ENCODE measurements at regions not wholly inside any gene's neighbourhood (a gene's known extent, or its start where the extent isn't known, plus 50 kb on each side); places are given as distances from the start of the nearest gene placed in this dataset.

DNA sequence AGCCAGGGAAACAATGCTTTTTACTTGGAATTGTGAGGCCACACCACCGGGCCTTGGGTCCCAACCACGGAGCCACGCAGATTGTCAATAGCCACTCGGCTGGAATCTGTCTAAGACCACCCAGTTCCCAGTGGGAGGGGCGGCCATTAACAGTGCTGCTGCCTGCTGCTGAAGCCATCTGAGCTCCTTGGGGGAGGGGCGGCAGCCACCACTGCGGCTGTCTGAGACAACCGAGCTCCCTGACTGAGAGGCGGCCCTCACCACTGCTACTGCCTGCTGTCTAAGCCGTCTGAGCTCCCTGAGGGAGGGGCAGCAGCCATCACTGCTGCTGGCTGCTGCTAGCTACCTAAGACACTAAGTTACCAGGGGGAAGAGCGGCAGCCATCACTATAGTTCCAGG lies 64.3 kb downstream of the DMRTA2 start:
- TF ChIP-seq ZBTB7A (IDR thresholded peaks at IDR 0.05; ENCODE audit: low read depth) (no peak), TEAD4 (IDR thresholded peaks at IDR 0.05) (no peak), NFIC (IDR thresholded peaks at IDR 0.05) (no peak), YY1 (IDR thresholded peaks at IDR 0.05; ENCODE audit: low read depth) (no peak), EP300 (IDR thresholded peaks at IDR 0.05; ENCODE audit: borderline replicate concordance) (no peak), TCF12 (IDR thresholded peaks at IDR 0.05; ENCODE audit: low read depth) (no peak), EGR1 (IDR thresholded peaks at IDR 0.05) (no peak), FOXM1 (IDR thresholded peaks at IDR 0.05; ENCODE audit: borderline replicate concordance, low read depth) (no peak)
- TF ChIP-seq, protein P1, sequence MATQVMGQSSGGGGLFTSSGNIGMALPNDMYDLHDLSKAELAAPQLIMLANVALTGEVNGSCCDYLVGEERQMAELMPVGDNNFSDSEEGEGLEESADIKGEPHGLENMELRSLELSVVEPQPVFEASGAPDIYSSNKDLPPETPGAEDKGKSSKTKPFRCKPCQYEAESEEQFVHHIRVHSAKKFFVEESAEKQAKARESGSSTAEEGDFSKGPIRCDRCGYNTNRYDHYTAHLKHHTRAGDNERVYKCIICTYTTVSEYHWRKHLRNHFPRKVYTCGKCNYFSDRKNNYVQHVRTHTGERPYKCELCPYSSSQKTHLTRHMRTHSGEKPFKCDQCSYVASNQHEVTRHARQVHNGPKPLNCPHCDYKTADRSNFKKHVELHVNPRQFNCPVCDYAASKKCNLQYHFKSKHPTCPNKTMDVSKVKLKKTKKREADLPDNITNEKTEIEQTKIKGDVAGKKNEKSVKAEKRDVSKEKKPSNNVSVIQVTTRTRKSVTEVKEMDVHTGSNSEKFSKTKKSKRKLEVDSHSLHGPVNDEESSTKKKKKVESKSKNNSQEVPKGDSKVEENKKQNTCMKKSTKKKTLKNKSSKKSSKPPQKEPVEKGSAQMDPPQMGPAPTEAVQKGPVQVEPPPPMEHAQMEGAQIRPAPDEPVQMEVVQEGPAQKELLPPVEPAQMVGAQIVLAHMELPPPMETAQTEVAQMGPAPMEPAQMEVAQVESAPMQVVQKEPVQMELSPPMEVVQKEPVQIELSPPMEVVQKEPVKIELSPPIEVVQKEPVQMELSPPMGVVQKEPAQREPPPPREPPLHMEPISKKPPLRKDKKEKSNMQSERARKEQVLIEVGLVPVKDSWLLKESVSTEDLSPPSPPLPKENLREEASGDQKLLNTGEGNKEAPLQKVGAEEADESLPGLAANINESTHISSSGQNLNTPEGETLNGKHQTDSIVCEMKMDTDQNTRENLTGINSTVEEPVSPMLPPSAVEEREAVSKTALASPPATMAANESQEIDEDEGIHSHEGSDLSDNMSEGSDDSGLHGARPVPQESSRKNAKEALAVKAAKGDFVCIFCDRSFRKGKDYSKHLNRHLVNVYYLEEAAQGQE (IDR thresholded peaks at IDR 0.05; ENCODE audit: low read depth) = no peak
- TF ChIP-seq, protein P2, sequence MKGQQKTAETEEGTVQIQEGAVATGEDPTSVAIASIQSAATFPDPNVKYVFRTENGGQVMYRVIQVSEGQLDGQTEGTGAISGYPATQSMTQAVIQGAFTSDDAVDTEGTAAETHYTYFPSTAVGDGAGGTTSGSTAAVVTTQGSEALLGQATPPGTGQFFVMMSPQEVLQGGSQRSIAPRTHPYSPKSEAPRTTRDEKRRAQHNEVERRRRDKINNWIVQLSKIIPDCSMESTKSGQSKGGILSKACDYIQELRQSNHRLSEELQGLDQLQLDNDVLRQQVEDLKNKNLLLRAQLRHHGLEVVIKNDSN (IDR thresholded peaks at IDR 0.05) = no peak

DNA sequence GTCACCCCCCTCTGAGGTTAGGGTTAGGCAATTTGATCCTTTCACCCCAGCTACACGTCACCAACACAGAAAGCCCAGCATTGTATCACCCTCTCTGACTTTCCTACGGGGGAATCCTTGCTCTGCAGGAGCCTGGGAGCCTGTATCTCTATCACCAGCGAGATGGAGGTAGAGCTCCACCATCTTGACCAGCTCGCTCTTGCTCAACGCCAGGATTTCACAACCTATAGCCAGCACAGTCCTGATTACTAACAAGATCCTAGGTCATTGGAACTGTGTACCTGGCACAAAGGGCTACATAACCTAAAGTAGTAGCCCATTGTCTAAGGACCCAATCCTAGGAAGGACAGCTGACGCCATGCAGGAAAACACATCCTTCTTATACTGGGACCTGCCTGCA lies 66.1 kb downstream of the DMRTA2 start:
- no peak for TF ChIP-seq NFIC (IDR thresholded peaks at IDR 0.05)
- TF ChIP-seq TCF12 (IDR thresholded peaks at IDR 0.05; ENCODE audit: low read depth) = no peak
- TF ChIP-seq, protein P3, sequence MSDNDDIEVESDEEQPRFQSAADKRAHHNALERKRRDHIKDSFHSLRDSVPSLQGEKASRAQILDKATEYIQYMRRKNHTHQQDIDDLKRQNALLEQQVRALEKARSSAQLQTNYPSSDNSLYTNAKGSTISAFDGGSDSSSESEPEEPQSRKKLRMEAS (IDR thresholded peaks at IDR 0.05) = no peak
- TF ChIP-seq EGR1 (IDR thresholded peaks at IDR 0.05) = no peak
- no peak for TF ChIP-seq CEBPB (IDR thresholded peaks at IDR 0.05)
- TF ChIP-seq ZBTB7A (IDR thresholded peaks at IDR 0.05; ENCODE audit: low read depth) = no peak
- no peak for TF ChIP-seq CREB1 (IDR thresholded peaks at IDR 0.05; ENCODE audit: low read depth)

DNA sequence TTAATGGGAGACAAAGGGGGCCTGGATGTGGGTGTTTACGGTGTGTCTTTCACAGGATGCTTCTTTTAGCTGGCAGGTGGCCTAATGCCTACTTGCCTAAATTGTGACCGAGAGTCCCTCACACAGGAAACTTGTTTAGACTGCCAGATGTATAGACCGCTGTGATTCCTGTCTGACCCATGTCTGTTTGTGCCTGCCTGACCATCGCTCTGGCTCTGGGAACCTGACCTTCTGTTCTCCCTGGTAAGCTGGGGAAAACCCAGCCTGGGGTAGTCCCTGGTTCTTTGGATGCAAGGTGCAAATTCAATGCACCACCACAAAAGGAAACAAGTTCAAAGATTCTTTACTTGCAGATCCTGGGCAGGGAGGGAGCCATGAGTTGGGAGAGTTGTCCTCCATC lies 68.4 kb downstream of the DMRTA2 start:
- TF ChIP-seq TEAD4 (IDR thresholded peaks at IDR 0.05) (no peak), EP300 (IDR thresholded peaks at IDR 0.05; ENCODE audit: borderline replicate concordance) (no peak), EGR1 (IDR thresholded peaks at IDR 0.05) (no peak), FOXM1 (IDR thresholded peaks at IDR 0.05; ENCODE audit: borderline replicate concordance, low read depth) (no peak), CREB1 (IDR thresholded peaks at IDR 0.05; ENCODE audit: low read depth) (no peak), CEBPB (IDR thresholded peaks at IDR 0.05) (no peak), TCF12 (IDR thresholded peaks at IDR 0.05; ENCODE audit: low read depth) (no peak), NFIC (IDR thresholded peaks at IDR 0.05) (no peak), TAF1 (IDR thresholded peaks at IDR 0.05; ENCODE audit: low read depth) (no peak), YY1 (IDR thresholded peaks at IDR 0.05; ENCODE audit: low read depth) (no peak), ZBTB7A (IDR thresholded peaks at IDR 0.05; ENCODE audit: low read depth) (no peak), RAD21 (IDR thresholded peaks at IDR 0.05; ENCODE audit: low read depth) (no peak)
- TF ChIP-seq, protein P3 (IDR thresholded peaks at IDR 0.05) = no peak
- TF ChIP-seq, protein P1 (IDR thresholded peaks at IDR 0.05; ENCODE audit: low read depth) = no peak
- TF ChIP-seq, protein P2 (IDR thresholded peaks at IDR 0.05) = no peak

DNA sequence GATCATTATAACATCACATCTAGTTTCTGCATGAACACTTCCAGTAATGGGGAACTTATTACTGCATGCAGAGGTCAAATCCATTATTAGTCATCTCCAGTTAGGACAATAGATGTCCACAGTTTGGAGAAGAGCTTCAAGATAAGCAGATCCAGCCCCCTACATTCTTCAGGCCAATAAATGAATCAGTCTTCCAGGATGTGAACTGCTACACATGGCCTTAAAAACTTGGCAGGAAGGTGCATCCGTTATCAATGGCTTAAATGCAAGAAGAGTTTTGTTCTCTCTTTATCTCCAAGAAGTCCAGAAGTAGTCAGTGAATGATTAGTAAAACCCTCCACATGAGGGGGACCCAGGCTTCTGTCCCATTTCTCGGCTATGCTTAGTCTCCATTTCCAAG lies 70.8 kb downstream of the DMRTA2 start:
- TF ChIP-seq YY1 (IDR thresholded peaks at IDR 0.05; ENCODE audit: low read depth) (no peak), EGR1 (IDR thresholded peaks at IDR 0.05) (no peak), TCF12 (IDR thresholded peaks at IDR 0.05; ENCODE audit: low read depth) (no peak), TEAD4 (IDR thresholded peaks at IDR 0.05) (no peak), CEBPB (IDR thresholded peaks at IDR 0.05) (no peak), EP300 (IDR thresholded peaks at IDR 0.05; ENCODE audit: borderline replicate concordance) (no peak), NFIC (IDR thresholded peaks at IDR 0.05) (no peak), ZBTB7A (IDR thresholded peaks at IDR 0.05; ENCODE audit: low read depth) (no peak), RAD21 (IDR thresholded peaks at IDR 0.05; ENCODE audit: low read depth) (no peak), FOXM1 (IDR thresholded peaks at IDR 0.05; ENCODE audit: borderline replicate concordance, low read depth) (no peak)
- TF ChIP-seq, protein P3 (IDR thresholded peaks at IDR 0.05) = no peak

DNA sequence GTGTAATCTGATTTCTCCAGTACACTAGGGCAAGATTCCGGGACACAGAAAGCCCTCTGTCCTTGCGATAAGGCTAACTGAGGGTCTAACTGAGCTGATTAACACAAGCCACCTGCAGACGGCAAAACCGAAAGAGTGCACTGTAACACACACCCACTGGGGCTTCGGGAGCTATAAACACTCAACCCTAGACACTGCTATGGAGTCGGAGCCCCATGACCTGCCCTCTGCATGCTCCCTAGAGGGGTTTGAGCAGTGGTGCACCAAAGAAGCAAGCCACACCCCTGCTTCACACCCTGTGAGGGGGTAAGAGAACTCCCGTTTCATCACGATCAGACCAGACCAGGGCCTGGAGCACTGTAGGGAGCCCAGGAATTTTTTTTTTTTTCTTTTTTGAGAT lies 72.4 kb downstream of the DMRTA2 start:
- TF ChIP-seq TCF12 (IDR thresholded peaks at IDR 0.05; ENCODE audit: low read depth) = no peak

DNA sequence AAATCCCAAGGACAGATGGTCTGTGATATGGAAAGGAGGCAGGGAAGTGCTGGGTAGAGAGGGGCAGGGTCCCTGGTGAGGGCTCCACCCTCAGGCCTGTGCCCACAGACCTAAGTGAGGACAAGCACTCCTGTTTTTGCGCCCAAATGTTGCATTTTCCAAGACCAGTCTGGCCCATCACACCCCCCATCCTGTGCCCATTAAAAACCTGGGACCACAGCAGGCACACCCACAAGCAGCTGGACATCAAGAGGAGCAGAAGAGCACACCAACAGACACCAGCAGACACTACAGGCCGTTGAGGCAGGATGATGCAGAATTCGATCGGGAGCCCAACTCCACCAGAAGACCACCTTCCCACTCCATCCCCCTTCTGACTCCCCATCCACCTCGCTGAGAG lies 72.8 kb downstream of the DMRTA2 start:
- TF ChIP-seq, protein P2 (IDR thresholded peaks at IDR 0.05) = no peak
- no peak for TF ChIP-seq ZBTB7A (IDR thresholded peaks at IDR 0.05; ENCODE audit: low read depth)
- TF ChIP-seq TAF1 (IDR thresholded peaks at IDR 0.05; ENCODE audit: low read depth) = no peak
- TF ChIP-seq RAD21 (IDR thresholded peaks at IDR 0.05; ENCODE audit: low read depth) = no peak
- TF ChIP-seq FOXM1 (IDR thresholded peaks at IDR 0.05; ENCODE audit: borderline replicate concordance, low read depth) = no peak
- TF ChIP-seq CEBPB (IDR thresholded peaks at IDR 0.05) = no peak
- TF ChIP-seq TEAD4 (IDR thresholded peaks at IDR 0.05) = no peak
- TF ChIP-seq EGR1 (IDR thresholded peaks at IDR 0.05) = no peak
- TF ChIP-seq NFIC (IDR thresholded peaks at IDR 0.05) = no peak
- no peak for TF ChIP-seq YY1 (IDR thresholded peaks at IDR 0.05; ENCODE audit: low read depth)
- TF ChIP-seq, protein P1 (IDR thresholded peaks at IDR 0.05; ENCODE audit: low read depth) = no peak
- no peak for TF ChIP-seq EP300 (IDR thresholded peaks at IDR 0.05; ENCODE audit: borderline replicate concordance)
- TF ChIP-seq TCF12 (IDR thresholded peaks at IDR 0.05; ENCODE audit: low read depth) = no peak
- TF ChIP-seq, protein P3 (IDR thresholded peaks at IDR 0.05) = no peak
- no peak for TF ChIP-seq CREB1 (IDR thresholded peaks at IDR 0.05; ENCODE audit: low read depth)
